ENCODE measurements at regions not wholly inside any gene's neighbourhood (a gene's known extent, or its start where the extent isn't known, plus 50 kb on each side); places are given as distances from the start of the nearest gene placed in this dataset.
"Not testable (repeated sequence)": the region's sequence is repeated elsewhere in the genome, so short reads cannot be mapped to it uniquely, and the experiment has no call there.

DNA sequence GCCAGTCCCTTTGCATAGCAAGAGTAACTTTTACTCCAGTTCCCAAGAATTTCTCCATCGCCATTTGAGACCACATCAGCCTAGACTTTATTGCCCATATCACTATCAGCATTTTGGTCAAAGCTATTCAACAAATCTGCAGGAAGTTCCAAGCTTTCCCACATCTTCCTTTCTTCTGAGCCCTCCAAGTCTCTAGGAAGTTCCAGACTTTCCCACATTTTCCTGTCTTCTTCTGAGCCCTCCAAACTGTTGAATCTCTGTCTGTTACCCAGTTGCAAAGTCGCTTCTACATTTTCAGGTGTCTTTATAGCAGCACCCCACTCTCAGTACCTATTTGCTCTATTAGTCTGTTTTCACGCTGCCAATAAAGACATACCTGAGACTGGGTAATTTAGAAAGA is 386.4 kb upstream of the KCND2 start:
- TF ChIP-seq, protein P1, sequence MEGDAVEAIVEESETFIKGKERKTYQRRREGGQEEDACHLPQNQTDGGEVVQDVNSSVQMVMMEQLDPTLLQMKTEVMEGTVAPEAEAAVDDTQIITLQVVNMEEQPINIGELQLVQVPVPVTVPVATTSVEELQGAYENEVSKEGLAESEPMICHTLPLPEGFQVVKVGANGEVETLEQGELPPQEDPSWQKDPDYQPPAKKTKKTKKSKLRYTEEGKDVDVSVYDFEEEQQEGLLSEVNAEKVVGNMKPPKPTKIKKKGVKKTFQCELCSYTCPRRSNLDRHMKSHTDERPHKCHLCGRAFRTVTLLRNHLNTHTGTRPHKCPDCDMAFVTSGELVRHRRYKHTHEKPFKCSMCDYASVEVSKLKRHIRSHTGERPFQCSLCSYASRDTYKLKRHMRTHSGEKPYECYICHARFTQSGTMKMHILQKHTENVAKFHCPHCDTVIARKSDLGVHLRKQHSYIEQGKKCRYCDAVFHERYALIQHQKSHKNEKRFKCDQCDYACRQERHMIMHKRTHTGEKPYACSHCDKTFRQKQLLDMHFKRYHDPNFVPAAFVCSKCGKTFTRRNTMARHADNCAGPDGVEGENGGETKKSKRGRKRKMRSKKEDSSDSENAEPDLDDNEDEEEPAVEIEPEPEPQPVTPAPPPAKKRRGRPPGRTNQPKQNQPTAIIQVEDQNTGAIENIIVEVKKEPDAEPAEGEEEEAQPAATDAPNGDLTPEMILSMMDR (IDR thresholded peaks at IDR 0.05 in 4 of 5, conservative IDR thresholded peaks at IDR 0.05 in 1 of 5) = not testable (repeated sequence)
- not testable (repeated sequence) for TF ChIP-seq POLR2A (IDR thresholded peaks at IDR 0.05)

All from gastrocnemius medialis (tissue), 4 donors.